A549 (cell line): ENCODE measurements at regions not wholly inside any gene's neighbourhood (a gene's known extent, or its start where the extent isn't known, plus 50 kb on each side); places are given as distances from the start of the nearest gene placed in this dataset.

Experiments used
- CTCF ChIP-seq: fragments of >200 bp; sonication (Bioruptor Twin); formaldehyde crosslinking; IDR thresholded peaks from 3 replicates; pipeline ENCODE4 v1.5.1; 2016
- EHMT2 ChIP-seq: fragments of 200-600 bp; sonication (generic); IDR thresholded peaks from 2 replicates; pipeline ENCODE4 v1.6.1; 2016; ENCODE audit warnings: antibody characterized with exemption, low read depth, mild to moderate bottlenecking, moderate library complexity
- ELK1 ChIP-seq: fragments of 150-350 bp; IDR thresholded peaks from 2 replicates; pipeline ENCODE4 v1.6.1; 2014; ENCODE audit warnings: low read depth, mild to moderate bottlenecking, low read length
- ESRRA ChIP-seq: fragments of 150-350 bp; IDR thresholded peaks from 2 replicates; pipeline ENCODE4 v1.6.1; 2014; ENCODE audit warnings: mild to moderate bottlenecking, low read length, borderline replicate concordance
- JUN ChIP-seq, 2 experiments: fragments of >200 bp; sonication (Bioruptor Twin); formaldehyde crosslinking; IDR thresholded peaks; 2 replicates in 1 of 2; 3 replicates in 1 of 2; pipeline ENCODE4 v1.6.1; 2016 to 2017
- KDM1A ChIP-seq: fragments of 200-600 bp; sonication (generic); IDR thresholded peaks from 2 replicates; pipeline ENCODE4 v1.6.1; 2016; ENCODE audit warnings: low read depth, mild to moderate bottlenecking
- PBX3 ChIP-seq: IDR thresholded peaks from 2 replicates; pipeline ENCODE4 v1.6.1; 2012
- POLR2A ChIP-seq: IDR thresholded peaks from 2 replicates; pipeline ENCODE4 v1.6.1; 2012; ENCODE audit warnings: mild to moderate bottlenecking, low read length
- USF2 ChIP-seq: fragments of 450-650 bp; IDR thresholded peaks from 2 replicates; pipeline ENCODE4 v1.6.1; 2014; ENCODE audit warnings: antibody characterized with exemption

- TF ChIP-seq POLR2A: no peak
- TF ChIP-seq USF2: no peak
- no peak for TF ChIP-seq ESRRA
- no peak for TF ChIP-seq EHMT2
- TF ChIP-seq KDM1A: no peak
- no peak for TF ChIP-seq CTCF
- no peak for TF ChIP-seq JUN (IDR thresholded peaks at IDR 0.05)
- no peak for TF ChIP-seq ELK1
- TF ChIP-seq PBX3: no peak
Measured at GRCh38 chr16:51289336-51289735, 138.3 kb upstream of the SALL1 start.
